Putamen (tissue), 1 donor: ENCODE measurements at regions not wholly inside any gene's neighbourhood (a gene's known extent, or its start where the extent isn't known, plus 50 kb on each side); places are given as distances from the start of the nearest gene placed in this dataset.
"Not testable (repeated sequence)": the region's sequence is repeated elsewhere in the genome, so short reads cannot be mapped to it uniquely, and the experiment has no call there.

ENCODE experiments used
- DNase-seq: peaks from one replicate; pipeline ENCODE4 v3.0.0-alpha.2; 2016; ENCODE audit warnings: low spot score

DNA sequence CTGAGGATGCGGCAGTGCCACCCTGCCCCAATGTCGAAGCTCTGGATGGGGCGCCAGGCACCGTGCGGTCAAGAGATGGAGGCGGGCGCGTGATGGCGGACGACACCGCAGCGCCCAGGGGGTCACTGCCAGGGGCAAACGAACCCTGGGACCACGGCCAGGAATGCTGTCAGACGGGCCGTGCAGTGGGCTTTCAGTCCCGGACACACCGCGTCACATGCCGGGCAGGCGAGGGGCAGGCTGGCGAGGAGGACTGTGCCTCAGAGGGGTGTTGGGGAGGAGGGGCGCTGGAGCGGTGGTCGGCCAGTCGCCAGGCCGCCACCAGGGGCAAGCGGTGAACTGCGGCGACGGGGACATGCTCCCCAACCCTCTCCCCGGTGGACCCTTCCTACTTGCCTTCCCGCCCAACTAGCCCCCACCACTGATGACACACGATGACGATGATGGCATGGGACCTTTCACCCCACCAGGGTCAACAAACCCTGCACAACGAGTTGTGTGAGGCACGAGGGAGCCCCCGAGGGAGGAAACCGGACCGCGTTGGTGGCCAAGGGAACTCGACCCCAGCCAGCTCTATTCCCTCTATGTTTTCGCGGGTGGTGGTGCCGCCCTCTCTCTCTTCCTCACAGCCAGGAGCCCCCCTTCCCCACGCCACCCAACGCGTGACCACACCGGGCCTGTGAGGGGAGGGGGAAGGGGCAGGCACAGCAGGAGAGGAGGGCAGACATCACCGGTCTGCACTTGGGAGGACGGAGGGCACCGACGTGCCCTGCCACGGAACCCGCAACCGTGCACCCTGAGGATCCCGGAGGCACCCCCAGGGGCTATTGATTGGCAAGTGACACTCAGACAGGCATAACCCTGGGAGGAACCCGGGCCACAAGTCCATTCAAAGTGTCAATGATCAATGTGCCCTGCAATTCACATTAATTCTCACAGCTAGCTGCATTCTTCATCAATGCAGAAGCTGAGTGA, 1960.9 kb upstream of the DEFB115 start:
- DNase-seq, result no peak

DNA sequence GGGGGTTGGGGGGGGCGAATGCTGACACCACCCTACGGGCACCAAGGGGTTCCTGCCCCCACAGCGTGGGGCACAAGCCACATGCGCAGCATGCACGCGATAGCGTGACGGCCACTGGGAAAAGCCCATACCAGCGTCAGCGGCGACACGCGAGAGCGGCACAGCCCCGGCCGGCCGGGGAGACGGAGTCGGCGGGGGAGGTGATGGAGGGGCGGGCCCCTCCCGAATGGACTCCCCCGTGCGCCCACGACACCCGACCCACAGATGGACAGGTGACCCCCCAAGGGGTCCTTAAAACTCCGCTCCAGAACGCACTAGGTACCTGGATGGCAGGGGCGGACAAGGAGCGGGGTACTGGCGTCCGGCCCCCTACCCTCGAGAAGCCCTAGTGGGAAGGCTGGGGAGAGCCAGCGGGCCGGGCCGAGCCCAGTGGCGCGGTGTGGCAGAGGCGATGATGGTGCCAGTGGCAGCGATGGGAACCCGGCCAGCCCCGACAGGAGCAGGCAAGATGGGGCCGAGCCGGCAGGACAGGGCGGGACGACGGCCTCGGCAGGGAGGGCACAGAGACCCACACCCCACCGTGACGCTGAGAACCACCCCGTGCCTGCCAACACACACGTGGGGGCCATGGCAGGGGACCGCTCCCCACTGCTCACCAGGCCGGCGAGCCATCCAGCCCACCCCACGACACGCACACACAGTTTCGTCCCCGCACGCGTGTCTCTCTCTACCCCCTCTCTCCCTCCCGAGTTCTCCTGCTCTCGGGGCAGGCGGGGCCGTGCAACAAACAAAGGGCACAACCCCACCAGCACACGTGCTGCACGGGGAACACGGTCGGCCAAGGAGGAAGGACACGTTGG, 1959.8 kb upstream of the DEFB115 start:
- no peak for DNase-seq

DNA sequence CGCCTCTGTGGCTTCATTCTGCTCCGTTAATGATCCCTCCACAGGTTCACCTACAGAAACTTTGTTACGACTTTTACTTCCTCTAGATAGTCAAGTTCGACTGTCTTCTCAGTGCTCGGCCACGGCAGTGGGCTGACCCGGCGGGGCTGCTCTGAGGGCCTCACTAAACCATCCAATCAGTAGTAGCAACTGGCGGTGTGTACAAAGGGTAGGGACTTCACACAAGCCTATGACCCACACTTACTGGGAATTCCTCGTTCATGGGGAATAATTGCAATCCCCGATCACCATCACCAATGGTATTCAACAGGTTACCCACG, 1959.2 kb upstream of the DEFB115 start:
- no peak for DNase-seq

DNA sequence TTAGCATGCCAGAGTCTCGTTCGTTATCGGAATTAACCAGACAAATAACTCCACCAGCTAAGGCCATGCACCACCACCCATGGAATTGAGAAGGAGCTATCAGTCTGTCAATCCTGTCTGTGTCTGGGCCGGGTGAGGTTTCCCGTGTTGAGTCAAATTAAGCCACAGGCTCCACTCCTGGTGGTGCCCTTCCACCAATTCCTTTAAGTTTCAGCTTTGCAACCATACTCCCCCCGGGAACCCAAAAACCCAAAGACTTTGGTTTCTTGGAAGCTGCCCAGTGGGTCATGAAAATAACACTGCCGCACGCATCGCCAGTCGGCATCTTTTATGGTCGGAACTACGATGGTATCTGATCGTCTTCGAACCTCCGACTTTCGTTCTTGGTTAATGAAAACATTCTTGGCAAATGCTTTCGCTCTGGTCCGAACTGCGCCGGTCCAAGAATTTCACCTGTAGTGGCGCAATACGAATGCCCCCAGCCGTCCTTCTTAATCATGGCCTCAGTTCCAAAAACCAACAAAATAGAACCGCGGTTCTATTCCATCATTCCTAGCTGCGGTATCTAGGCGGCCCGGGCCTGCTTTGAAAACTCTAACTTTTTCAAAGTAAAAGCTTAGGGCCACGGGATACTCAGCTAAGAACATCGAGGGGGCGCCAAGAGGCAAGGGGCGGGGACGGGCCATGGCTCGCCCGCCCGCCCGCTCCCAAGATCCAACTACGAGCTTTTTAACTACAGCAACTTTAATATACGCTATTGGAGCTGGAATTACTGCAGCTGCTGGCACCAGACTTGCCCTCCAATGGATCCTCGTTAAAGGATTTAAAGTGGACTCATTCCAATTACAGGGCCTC, 1958.5 kb upstream of the DEFB115 start:
- DNase-seq, result no peak

DNA sequence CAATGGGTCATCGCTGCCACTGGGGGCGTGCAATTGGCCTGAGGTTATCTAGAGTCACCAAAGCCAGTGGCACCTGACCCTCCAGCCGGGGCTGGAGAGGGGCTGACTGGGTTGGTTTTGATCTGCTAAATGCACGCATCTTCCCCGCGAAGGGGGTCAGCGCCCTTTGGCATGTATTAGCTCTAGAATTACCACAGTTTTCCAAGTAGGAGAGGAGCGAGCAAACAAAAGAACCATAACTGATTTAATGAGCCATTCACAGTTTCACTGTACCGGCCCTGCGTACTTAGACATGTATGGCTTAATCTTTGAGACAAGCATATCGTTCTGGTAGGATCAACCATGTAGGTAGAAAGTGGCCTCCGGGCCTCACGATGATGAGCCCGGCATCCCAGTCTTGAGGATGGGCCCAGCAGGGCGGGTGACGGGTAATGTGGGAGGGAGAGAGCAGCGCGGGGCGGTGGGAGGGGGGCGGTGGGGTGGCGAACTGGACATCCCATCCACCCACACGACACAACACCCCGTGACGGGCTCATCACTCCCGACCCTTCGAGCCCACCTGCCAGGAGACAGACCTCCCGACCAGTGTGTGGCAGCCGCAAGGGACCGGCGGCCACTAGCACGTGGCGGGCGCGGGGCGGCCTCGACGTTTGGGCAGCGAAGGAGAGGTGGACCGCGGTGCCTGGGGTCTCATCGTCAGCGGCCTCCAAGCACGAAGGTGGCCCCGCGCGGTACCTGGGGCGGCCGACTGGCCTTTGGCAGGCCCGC, 1957.5 kb upstream of the DEFB115 start:
- DNase-seq, result no peak

DNA sequence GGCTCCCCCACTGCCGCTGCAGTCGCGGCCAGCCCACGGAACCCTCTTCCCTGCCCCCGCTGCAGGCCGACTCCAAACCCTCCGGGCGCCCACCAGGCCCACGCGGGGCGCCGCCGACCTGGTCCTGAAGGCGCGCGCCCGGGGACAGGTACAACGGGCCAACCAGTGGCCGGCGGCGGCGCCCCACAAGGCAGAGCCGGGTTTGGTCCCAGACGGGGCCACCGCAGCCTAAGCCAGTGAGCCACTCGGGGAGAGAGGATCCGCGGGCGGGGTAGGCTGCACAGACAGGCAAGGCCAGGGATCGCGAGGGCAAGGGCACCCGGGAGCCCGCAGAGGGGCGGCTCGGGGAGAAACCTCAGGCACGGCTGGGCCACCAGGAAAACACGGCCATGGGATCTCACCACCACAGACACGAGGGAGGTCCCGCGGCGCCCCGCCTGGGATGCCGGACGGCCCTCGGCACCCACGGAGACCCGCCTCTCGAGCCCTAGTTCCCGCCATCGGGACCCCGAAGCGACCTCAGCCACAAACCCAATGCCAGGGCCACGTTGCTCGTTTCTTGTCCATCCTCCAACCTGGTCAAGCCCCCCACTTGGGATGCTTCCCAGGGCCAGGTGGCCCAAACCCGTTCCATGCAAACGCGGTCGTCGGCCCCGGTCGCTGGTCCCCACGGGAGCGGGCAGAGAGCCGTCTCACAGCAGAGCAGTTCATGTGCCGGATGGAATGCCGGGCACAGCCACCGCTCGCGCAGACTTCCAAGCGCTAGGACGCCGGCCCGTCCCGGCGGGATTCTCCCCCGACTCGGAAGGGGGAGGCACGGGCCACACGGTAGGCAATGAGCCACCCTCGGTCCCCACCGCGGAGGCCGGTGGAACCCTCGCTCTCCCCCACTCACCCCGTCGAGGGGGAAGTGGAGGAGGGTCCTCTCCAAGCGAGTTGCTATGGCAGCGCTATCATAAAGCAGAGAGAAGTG, 1956.6 kb upstream of the DEFB115 start:
- no peak for DNase-seq

DNA sequence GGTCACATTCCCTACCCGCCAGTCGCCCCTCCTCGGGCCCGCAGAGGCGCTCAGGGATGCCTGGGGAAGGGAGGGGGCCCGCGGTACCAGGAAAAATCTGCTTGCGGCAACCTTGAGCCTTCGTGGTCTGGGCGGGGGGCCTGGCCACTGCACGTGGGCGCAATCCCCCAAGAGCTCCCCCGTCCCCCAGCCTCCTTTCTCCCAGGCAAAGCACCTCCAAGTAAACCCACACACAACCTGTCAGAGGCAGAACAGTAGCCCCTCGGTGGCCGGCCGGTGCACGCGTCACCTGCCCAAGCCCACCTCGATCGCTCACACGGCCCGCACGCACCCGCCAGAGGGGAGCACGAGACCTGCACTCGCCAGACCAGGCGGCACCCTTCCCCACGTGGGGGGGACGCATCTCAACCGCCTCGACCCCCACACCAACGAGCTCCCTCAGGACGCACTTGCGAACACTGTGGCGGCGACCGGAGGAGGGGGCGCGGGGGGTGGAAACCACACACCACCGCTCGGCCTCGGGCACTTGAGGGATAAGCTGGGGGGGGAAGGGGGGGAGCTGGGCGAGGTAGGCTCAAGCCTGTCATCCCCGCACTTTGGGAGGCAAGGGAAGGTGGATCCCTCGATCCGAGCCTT, 1955.7 kb upstream of the DEFB115 start:
- DNase-seq, result no peak

DNA sequence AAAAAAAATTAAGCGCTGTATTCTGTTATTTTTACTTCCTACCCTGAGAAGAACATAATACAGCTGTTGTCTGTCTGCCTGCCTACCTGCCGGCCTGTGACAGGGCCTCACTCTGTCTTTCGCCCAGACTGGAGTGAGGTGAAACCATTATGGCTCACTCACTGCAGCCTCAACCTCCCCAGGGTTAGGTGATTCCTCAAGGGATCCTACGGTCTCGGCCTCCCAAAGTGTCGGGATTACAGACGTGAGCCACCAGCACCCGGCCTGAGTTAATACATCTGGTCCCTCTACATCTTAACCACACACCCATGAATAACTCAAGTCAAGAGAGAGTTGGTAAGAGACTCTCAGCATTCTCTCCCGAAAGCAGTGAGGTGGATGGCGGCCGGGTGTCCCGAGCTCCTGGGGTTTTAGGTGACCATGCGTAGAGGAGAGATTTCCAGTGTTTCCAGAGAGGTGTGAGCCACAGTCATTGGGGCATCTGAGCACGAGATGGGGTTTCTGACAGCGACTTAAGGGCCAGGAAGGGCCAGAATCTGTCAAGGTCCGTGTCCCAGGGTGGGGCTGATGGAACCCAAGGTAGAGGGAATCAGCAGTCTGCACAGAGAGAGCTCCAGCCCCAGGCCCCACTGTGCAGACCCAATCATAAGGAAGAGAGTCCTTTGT, 1954.4 kb upstream of the DEFB115 start:
- no peak for DNase-seq

DNA sequence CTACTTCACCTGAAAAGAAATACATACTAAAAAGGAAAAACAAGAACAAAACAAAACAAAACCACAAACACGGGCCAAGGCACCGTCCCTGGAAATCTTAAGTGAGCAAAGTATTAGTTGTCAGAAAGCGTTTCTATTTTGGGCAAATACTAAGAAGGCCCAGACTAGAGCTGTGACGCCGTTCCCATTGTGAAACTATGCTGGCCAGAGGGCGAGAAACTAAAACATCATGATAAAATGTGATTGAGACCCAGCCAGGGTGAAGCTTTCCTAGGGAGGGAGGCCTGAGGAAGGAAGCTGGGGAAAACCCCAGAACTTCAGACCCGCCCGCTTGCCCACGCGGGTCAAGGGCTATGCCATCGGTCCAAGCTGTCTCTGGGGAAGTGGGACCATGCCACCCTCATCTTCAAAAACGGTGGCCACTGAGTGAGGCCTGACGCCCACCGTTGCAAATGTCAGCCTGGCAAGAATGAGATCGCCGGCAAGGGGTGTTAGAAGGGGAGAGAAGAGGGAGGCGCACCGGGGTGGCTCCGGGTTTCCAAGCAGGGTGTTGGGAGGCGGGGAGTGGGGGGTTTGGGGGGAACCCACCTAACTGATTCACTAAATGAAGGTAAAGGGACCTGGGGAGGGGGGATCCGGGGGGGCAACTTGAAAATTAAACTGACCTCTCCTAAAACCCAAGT, 1950.9 kb upstream of the DEFB115 start:
- DNase-seq, result no peak

DNA sequence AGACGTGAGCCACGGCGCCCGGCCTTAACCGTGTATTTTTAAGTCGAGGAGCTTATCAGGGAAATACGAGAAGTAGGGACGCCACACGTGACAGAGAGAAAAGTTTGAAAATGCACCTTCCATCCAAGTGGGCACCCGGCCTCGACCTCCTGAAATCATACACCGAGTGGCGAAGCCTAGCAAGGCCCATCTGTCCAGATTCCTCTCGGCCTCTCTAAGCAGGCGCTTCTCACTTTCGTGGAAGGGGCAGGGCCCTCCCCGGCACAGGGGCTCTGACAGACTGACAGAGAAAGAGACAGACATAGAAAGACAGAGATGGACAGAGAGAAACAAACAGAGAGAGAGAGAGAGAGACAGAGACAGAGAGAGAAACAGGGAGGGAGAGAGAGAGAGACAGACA, 1950.0 kb upstream of the DEFB115 start:
- DNase-seq, result not testable (repeated sequence)

DNA sequence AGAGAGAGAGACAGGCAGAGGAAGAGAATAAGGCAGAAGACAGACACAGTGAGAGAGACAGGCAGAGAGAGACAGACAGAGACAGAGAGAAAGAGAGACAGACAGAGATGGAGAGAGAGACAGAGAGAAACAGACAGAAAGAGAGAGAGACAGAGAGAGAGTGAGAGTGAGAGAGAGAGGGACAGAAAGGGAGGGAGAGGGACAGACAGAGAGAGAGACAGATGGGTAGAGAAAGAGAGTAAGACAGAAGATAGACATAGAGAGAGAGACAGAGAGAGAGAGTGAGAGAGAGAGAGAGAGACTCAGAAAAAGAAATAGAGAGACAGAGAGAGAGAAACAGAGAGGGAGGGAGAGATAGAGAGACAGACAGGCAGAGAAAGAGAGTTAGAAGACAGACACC, 1948.5 kb upstream of the DEFB115 start:
- not testable (repeated sequence) for DNase-seq

DNA sequence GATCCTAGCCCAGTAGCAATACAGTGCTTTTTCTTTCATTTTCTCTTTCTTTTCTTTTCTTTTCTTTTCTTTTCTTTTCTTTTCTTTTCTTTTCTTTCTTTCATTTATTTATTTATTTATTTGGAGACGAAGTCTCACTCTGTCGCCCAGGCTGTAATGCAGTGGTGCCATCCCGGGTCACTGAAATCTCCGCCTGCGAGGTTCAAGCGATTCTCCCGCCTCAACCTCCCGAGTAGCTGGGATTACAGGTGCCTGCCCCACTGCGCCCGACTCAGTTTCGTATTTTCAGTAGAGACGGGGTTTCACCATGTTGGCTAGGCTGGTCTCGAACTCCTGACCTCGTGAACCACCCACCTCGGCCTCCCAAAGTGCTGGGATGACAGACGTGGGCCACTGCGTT, 1948.0 kb upstream of the DEFB115 start:
- not testable (repeated sequence) for DNase-seq

DNA sequence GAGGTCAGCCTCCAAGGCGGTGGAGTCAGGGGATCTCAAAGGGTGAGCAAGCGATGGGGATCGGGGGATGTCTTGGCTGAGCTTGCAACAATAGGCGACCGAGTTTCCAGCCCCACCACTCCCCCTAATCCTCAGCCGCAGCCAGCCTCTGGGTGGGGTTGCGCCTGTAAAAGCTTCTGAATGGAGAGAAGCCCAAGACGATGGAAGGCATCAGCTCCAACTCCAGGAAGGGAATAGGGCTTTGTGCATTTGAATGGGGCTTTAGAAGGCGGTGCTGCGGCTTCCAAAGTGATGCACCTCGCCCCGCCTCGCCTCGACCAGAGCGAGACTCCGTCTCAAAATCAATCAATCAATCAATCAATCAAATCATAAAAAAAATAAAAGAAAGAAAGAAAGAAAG, 1946.4 kb upstream of the DEFB115 start:
- not testable (repeated sequence) for DNase-seq

DNA sequence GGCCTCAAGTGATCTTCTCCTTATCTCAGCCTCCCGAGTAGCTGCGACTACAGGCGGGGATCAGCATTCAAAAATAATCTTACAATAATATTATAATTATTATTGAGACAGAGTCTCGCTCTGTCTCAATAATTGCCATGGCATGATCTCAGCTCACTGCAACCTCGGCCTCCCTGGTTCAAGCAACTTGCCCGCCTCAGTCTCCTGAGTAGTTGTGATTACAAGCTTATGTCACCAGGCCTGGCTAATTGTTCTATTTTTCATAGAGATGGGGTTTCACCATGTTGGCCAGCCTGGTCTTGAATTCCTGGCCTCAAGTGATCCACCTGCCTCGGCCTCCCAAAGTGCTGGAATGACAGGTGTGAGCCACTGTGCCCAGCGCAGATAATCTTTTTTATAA, 1944.8 kb upstream of the DEFB115 start:
- DNase-seq, result not testable (repeated sequence)

DNA sequence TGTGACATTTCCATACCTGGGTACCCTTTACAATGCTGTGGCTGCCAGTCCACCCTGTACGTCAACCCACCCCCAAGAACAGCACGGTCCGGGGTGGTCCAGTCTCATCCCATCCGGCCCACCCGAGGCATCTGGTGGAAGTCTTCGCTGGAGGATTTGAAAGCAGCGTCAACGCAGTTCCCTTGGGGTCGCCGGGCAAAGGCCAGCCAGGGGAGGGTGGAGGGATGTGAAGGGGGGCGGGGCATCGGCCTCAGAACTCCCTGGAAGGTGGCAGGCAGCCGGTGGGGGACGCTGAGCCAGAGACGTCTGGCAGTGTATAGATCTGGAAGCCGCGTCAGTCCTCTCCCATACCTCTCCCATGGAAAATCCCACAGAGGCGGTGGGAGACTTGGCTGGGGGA, 1944.0 kb upstream of the DEFB115 start:
- no peak for DNase-seq

DNA sequence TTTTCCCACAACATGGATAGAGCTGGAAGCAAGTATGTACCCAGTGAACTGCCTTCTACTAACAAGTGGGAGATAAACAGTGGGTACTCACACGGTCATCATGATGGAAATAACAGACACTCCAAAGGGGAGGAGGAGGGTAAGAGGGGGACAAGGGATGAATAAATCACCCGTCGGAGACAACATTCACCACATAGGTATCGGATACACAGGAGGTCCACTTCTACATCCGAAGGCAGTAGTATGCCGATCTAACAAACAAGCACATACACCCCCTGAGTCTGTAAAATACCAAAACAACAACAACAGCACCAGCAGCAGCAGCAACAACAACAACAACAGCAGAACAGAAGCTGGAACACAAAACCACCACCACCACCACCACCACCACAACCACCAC, 1943.2 kb upstream of the DEFB115 start:
- DNase-seq, result no peak

DNA sequence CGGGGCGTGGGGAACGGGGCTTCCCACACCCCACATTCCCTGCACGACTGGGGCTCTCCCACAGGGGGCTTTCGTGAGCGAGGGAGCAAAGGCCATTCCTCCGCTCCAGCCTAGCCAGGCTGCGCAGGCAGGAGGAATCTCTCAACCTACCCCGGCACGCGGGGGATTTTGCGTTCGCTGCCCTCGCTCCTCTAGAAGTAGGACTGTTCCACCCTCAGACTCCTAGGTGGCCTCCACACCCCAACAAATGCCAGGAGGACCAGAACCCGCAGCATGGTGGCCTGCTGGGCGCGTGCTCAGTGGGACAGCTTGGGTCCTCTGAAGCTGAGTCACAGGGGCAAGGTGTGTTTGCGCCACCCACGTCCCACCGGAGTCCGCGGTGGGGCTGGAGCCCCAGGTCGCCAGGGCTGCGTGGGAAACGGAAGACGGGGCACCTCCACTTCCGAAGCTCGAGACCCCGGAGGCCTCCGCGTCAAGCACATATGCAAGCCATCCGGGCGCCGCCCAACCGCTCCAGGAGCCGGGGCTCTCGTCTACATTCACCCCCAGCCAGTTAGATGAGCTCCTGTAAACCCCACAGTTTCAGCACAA, 1938.5 kb upstream of the DEFB115 start:
- no peak for DNase-seq

DNA sequence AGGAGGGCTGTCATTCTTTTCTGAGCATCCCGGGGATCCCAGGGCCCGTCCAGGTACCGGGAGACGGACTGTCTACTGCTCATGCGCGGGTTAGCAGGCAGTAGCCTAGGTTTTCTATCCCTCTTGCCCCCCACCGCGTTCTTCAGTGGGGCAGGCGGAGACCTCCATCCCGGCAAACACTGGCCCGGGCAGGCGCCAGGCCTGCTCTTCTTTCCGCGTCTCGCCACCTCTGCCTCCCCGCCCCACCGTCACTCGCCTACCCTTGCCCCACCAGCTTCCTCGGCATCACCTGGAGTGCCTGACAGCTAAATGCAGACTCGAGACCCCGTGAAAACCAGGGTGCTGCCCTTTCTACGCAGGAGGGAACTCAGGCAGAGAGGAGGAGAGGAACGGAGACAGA, 1937.7 kb upstream of the DEFB115 start:
- DNase-seq, result no peak
